H1 (cell line): ENCODE measurements at regions not wholly inside any gene's neighbourhood (a gene's known extent, or its start where the extent isn't known, plus 50 kb on each side); places are given as distances from the start of the nearest gene placed in this dataset.

Source experiments
- CTCF ChIA-PET: fragments of 300-600 bp; sonication (Branson Sonifier 250); formaldehyde crosslinking; loops from one replicate; lab custom pipeline; 2021; ENCODE audit not compliant: partially characterized antibody; lab: Charles Lee
- POLR2A ChIA-PET: fragments of 300-600 bp; sonication (Branson Sonifier 250); formaldehyde crosslinking; loops from one replicate; lab custom pipeline; 2021; ENCODE audit warnings: inconsistent platforms; ENCODE audit not compliant: partially characterized antibody; lab: Charles Lee
- DNase-seq, 2 experiments: peaks; one replicate each; pipeline versions ENCODE4 v3.0.0 to v3.0.0-alpha.2; 2010 to 2022; ENCODE audit warnings: low spot score in 2 of 2, low read depth in 1 of 2, mixed read lengths in 1 of 2
- FAIRE-seq: peaks from 2 replicates; lab custom pipeline; 2011; peaks lifted over from hg19 to GRCh38; lab: Jason Lieb, UNC
- H2AFZ ChIP-seq: 2 replicates; pipeline ENCODE4 v1.8.1; 2012; ENCODE audit warnings: low read length, inconsistent platforms
- H2AK5ac ChIP-seq: 2 replicates; pipeline ENCODE4 v1.6.1; 2013; ENCODE audit warnings: low read depth, low read length
- H2BK120ac ChIP-seq: replicated peaks from 2 replicates; pipeline ENCODE3; 2013; ENCODE audit warnings: low read depth, low read length, inconsistent platforms
- H2BK12ac ChIP-seq: 2 replicates; pipeline ENCODE4 v1.6.1; 2013; ENCODE audit warnings: low read depth, low read length
- H2BK15ac ChIP-seq: 2 replicates; pipeline ENCODE4 v1.6.1; 2013; ENCODE audit warnings: low read length
- H2BK20ac ChIP-seq: 2 replicates; pipeline ENCODE4 v1.6.1; 2013; ENCODE audit warnings: low read length
- H2BK5ac ChIP-seq: 2 replicates; pipeline ENCODE4 v1.6.1; 2013; ENCODE audit warnings: low read depth, low read length
- H3K14ac ChIP-seq: 2 replicates; pipeline ENCODE4 v1.6.1; 2013; ENCODE audit warnings: inconsistent platforms; ENCODE audit not compliant: insufficient read length
- H3K18ac ChIP-seq: 2 replicates; pipeline ENCODE4 v1.6.1; 2013; ENCODE audit warnings: low read length; ENCODE audit errors: extremely low read depth
- H3K23ac ChIP-seq: 2 replicates; pipeline ENCODE4 v1.6.1; 2013; ENCODE audit warnings: inconsistent platforms; ENCODE audit not compliant: insufficient read length
- H3K23me2 ChIP-seq: 2 replicates; pipeline ENCODE4 v1.6.1; 2013; ENCODE audit warnings: low read depth, low read length
- H3K27ac ChIP-seq: 2 replicates; pipeline ENCODE4 v1.6.1; 2011; ENCODE audit warnings: low read depth, low read length, inconsistent platforms
- H3K27me3 ChIP-seq, 4 experiments: replicated peaks in 1 of 4; 1 replicate in 1 of 4; 2 replicates in 3 of 4; pipeline versions ENCODE4 v1.6.1 to v1.8.1; 2011 to 2013; ENCODE audit warnings: low read length in 3 of 4, mild to moderate bottlenecking in 3 of 4, inconsistent platforms in 2 of 4, mixed read lengths in 2 of 4, moderate library complexity in 1 of 4; ENCODE audit not compliant: control insufficient read depth in 3 of 4, insufficient read depth in 3 of 4; ENCODE audit errors: extremely low read depth in 1 of 4
- H3K36me3 ChIP-seq, 4 experiments: 2 replicates each; pipeline versions ENCODE4 v1.6.1 to v1.8.1; 2011 to 2013; ENCODE audit warnings: mild to moderate bottlenecking in 4 of 4, low read length in 3 of 4, moderate library complexity in 2 of 4, control low read depth in 1 of 4, inconsistent platforms in 1 of 4; ENCODE audit not compliant: insufficient read depth in 4 of 4, control insufficient read depth in 2 of 4
- H3K4ac ChIP-seq: replicated peaks from 2 replicates; pipeline ENCODE3; 2013; ENCODE audit warnings: low read length, low read depth, mixed read lengths, inconsistent platforms; ENCODE audit not compliant: insufficient read length
- H3K4me1 ChIP-seq, 4 experiments: replicated peaks in 1 of 4; 1 replicate in 1 of 4; 2 replicates in 3 of 4; pipeline versions ENCODE4 v1.6.1 to v1.8.1; 2011 to 2013; ENCODE audit warnings: low read length in 3 of 4, inconsistent platforms in 2 of 4, mixed read lengths in 1 of 4; ENCODE audit not compliant: insufficient read depth in 4 of 4, control insufficient read depth in 3 of 4
- H3K4me2 ChIP-seq, 2 experiments: 2 replicates each; pipeline versions ENCODE4 v1.6.1 to v1.8.1; 2011 to 2013; ENCODE audit warnings: low read depth in 2 of 2, low read length in 2 of 2, control low read depth in 1 of 2, inconsistent platforms in 1 of 2, mild to moderate bottlenecking in 1 of 2; ENCODE audit not compliant: insufficient read depth in 1 of 2
- H3K4me3 ChIP-seq, 4 experiments: fragments of 200-600, 300-600 bp in 1 of 4; sonication (generic), shearing (Covaris generic), sonication (Bioruptor Twin) in 1 of 4; 2 replicates each; pipeline versions ENCODE4 v1.5.1 to v1.8.1; 2011 to 2016; ENCODE audit warnings: low read length in 4 of 4, low read depth in 3 of 4, control low read depth in 2 of 4, inconsistent platforms in 2 of 4, mild to moderate bottlenecking in 2 of 4, mixed read lengths in 1 of 4, moderate library complexity in 1 of 4; ENCODE audit not compliant: insufficient read depth in 2 of 4; ENCODE audit errors: extremely low read depth in 1 of 4
- H3K56ac ChIP-seq: replicated peaks from 2 replicates; pipeline ENCODE3; 2013; ENCODE audit warnings: low read depth, mild to moderate bottlenecking, mixed read lengths, low read length, inconsistent platforms; ENCODE audit not compliant: insufficient read length
- H3K79me1 ChIP-seq: 2 replicates; pipeline ENCODE4 v1.6.1; 2013; ENCODE audit warnings: low read depth, low read length, control low read depth
- H3K79me2 ChIP-seq, 2 experiments: 2 replicates each; pipeline versions ENCODE4 v1.6.1 to v1.8.1; 2012 to 2013; ENCODE audit warnings: low read length in 2 of 2, mild to moderate bottlenecking in 2 of 2, inconsistent platforms in 1 of 2; ENCODE audit not compliant: insufficient read depth in 2 of 2, control insufficient read depth in 1 of 2
- H3K9ac ChIP-seq, 4 experiments: replicated peaks in 1 of 4; 1 replicate in 1 of 4; 2 replicates in 3 of 4; pipeline versions ENCODE4 v1.6.1 to v1.8.1; 2011 to 2013; ENCODE audit warnings: low read depth in 3 of 4, low read length in 3 of 4, control low read depth in 2 of 4, mild to moderate bottlenecking in 2 of 4, moderate library complexity in 2 of 4, inconsistent platforms in 1 of 4; ENCODE audit errors: extremely low read depth in 1 of 4
- H3K9me3 ChIP-seq, 2 experiments: 2 replicates each; pipeline versions ENCODE4 v1.6.1 to v1.8.1; 2012 to 2013; ENCODE audit warnings: mild to moderate bottlenecking in 2 of 2, moderate library complexity in 2 of 2, control low read depth in 1 of 2, inconsistent platforms in 1 of 2, low read depth in 1 of 2, low read length in 1 of 2, mixed read lengths in 1 of 2; ENCODE audit not compliant: insufficient read depth in 2 of 2
- H4K20me1 ChIP-seq, 2 experiments: replicated peaks in 1 of 2; 2 replicates each; pipeline versions ENCODE3 to v1.8.1; 2011 to 2013; ENCODE audit warnings: inconsistent platforms in 2 of 2, low read length in 2 of 2, mild to moderate bottlenecking in 1 of 2; ENCODE audit not compliant: insufficient read depth in 2 of 2, control insufficient read depth in 1 of 2
- H4K5ac ChIP-seq: 2 replicates; pipeline ENCODE4 v1.6.1; 2013; ENCODE audit warnings: low read length, low read depth, mixed read lengths, inconsistent platforms; ENCODE audit not compliant: insufficient read length
- H4K8ac ChIP-seq: 2 replicates; pipeline ENCODE4 v1.8.0; 2013; ENCODE audit warnings: mild to moderate bottlenecking, moderate library complexity, low read length, inconsistent platforms; ENCODE audit not compliant: insufficient read depth; ENCODE audit errors: extremely low read depth
- H4K91ac ChIP-seq: replicated peaks from 2 replicates; pipeline ENCODE3; 2013; ENCODE audit warnings: low read length, mixed read lengths, inconsistent platforms; ENCODE audit not compliant: insufficient read length
- ASH2L ChIP-seq: fragments of 200-600, 300-600 bp; sonication (generic); IDR thresholded peaks from one replicate; pipeline ENCODE4 v1.7.1; 2017; ENCODE audit warnings: low read length
- ATF2 ChIP-seq: IDR thresholded peaks from 2 replicates; pipeline ENCODE4 v1.6.1; 2012; ENCODE audit warnings: low read length, inconsistent platforms
- GABPA ChIP-seq: IDR thresholded peaks from 2 replicates; pipeline ENCODE4 v1.6.1; 2011; ENCODE audit warnings: mild to moderate bottlenecking, low read length, moderate library complexity, borderline replicate concordance; ENCODE audit not compliant: insufficient read depth
- PHF8 ChIP-seq: fragments of 200-600 bp; sonication (generic); conservative IDR thresholded peaks from 2 replicates; pipeline ENCODE4 v1.7.1; 2012; ENCODE audit warnings: low read depth, mild to moderate bottlenecking, inconsistent platforms, low read length, moderate library complexity
- POU5F1 ChIP-seq: IDR thresholded peaks from 2 replicates; pipeline ENCODE4 v1.6.1; 2011; ENCODE audit warnings: low read depth, mild to moderate bottlenecking, low read length, moderate library complexity
- SP2 ChIP-seq: IDR thresholded peaks from 2 replicates; pipeline ENCODE4 v1.6.1; 2012; ENCODE audit warnings: mild to moderate bottlenecking, low read length, inconsistent platforms
- WGBS, 2 experiments: shearing (Covaris generic) in 1 of 2; methylation state at CpG; one replicate each; pipeline versions ENCODE4 v1.1.6 to v1.1.7; 2013 to 2015; ENCODE audit warnings: low lambda C conversion rate in 2 of 2, mixed read lengths in 2 of 2, inconsistent platforms in 1 of 2, low coverage in 1 of 2, missing lambda C conversion rate in 1 of 2; ENCODE audit not compliant: insufficient replicate concordance in 2 of 2, insufficient coverage in 1 of 2, insufficient read length in 1 of 2; ENCODE audit errors: extremely low coverage in 1 of 2, missing lambda C conversion rate in 1 of 2; 5-methylcytosine and 5-hydroxymethylcytosine counted together

GRCh38 chr4:100797356-100797755, 279.5 kb upstream of the EMCN start:
- TF ChIP-seq POU5F1 (no peak), ASH2L (no peak), ATF2 (no peak), GABPA (no peak), SP2 (no peak), PHF8 (no peak)
- no peak overlapping the region for H2BK12ac ChIP-seq
- no peaks in the 10 kb centered on the region for H3K79me2 ChIP-seq
- no peaks in the 10 kb centered on the region for H3K23me2 ChIP-seq
- H2BK120ac ChIP-seq: no peak overlapping the region
- no peak overlapping the region for H2AFZ ChIP-seq
- ChIA-PET POLR2A (no interaction called here), CTCF (interaction anchor here (1.3 kb wide), 1 partner anchor 13 kb away, joined by 5 read pairs; no protein-coding TSS in a partner anchor)
- H3K9ac ChIP-seq: no peak overlapping the region
- no peaks in the 10 kb centered on the region for H4K20me1 ChIP-seq
- H4K91ac ChIP-seq: no peak overlapping the region
- no peak overlapping the region for H3K14ac ChIP-seq
- no peak overlapping the region for H3K4ac ChIP-seq
- H3K27me3 ChIP-seq: no peaks in the 10 kb centered on the region
- H3K56ac ChIP-seq: no peak overlapping the region
- H4K5ac ChIP-seq: no peak overlapping the region
- no peaks in the 10 kb centered on the region; a peak in 1 of 8 replicates for H3K36me3 ChIP-seq
- H2AK5ac ChIP-seq: no peak overlapping the region
- FAIRE-seq (no peak), DNase-seq (no peak)
- no peak overlapping the region for H2BK20ac ChIP-seq
- no peak overlapping the region for H4K8ac ChIP-seq
- H3K4me1 ChIP-seq: peaks cover 0 to 9% (median 0%) of the 10 kb centered on the region in 4 experiments; a peak in 1 of 7 replicates
- no peak overlapping the region for H2BK15ac ChIP-seq
- H3K79me1 ChIP-seq: no peaks in the 10 kb centered on the region
- no peak overlapping the region for H2BK5ac ChIP-seq
- H3K18ac ChIP-seq: no peak overlapping the region
- no peak overlapping the region for H3K4me3 ChIP-seq
- no peak overlapping the region for H3K27ac ChIP-seq
- H3K4me2 ChIP-seq: no peak overlapping the region
- H3K23ac ChIP-seq: no peak overlapping the region
- 93% methylated on average over 1 of the region's 1 CpG; no CpG with 5 or more reads in 1 of the 2 experiments for WGBS, 2 experiments
- no peaks in the 10 kb centered on the region for H3K9me3 ChIP-seq
